CD4-positive, alpha-beta T cell treated with Interleukin-12 subunit alpha and Interleukin-12 subunit beta, for 1 hour (primary cell): ENCODE measurements at regions not wholly inside any gene's neighbourhood (a gene's known extent, or its start where the extent isn't known, plus 50 kb on each side); places are given as distances from the start of the nearest gene placed in this dataset.

ENCODE experiments used
- DNase-seq: peaks from one replicate; pipeline ENCODE4 v3.0.0-alpha.2; 2020

DNA sequence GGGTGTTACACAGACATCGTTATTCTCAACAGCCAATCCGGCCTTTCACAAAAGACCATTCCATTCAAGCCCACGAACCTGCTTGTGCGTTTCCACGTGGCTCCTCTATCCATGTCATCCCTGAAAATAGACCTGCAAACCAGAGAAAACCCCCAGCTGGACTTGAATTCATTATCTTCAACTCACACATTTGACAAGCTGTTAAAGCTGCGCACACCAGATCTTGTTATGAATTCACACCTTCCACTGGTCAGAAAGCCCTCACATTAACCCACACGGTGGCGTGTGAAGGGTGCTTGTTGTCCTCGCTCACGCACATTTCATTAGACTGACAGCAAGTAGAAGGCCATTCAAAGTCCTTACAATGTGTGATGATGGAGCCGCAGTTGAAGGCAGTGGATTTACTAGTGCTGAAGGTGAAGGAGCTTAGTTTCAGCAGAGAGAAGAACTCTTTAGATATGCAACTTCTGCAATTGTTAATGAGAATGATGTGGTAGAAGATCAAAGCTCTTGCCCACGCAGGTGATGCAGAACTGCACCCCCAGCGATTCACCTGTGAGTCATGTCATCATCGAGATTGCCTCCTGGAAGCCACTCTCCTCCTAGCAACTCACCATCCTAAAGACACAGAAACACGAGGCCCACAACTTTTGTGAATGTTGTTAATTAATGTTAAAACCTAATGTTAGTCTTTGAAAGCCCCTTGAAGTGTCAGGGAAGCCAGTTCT lies 224.8 kb upstream of the SOX11 start:
- no peak for DNase-seq

DNA sequence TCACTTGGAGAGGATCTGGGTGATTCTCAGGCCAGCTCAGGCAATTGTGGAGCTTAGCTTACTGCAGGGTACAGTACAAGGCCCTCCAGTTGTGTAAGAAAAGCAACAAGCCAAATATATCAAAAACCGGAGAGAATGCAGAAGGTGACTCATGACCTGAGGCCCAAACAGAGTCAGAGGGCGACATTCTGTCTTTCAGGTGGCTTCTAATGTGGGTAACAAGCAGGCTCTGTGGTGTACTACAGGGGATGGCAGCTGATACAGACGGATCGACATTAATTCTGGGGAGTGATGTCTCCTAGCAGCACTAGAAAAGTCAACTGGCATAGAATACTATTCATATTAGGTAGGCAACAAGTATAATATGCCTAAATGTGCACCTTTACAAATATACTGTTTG lies 219.5 kb upstream of the SOX11 start:
- DNase-seq, result no peak

DNA sequence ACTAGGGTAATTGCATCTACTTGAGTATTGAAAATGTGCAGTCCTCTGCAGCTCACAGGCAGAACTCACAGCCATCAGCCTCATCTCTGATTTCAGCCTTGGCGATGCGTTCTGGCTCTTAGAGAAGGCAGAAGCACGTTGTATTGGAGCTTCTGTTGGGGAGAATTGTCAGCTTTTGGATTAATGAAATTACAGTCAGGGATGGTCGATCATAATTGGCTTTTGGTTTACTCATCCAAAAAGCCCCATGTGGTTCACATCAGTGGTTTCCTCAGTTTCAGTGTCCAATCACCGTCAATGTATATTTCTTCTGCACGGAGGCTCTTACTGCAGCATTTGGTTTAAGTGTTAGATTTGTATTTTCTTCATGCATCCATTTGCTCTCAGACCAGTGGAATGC lies 218.5 kb upstream of the SOX11 start:
- no peak for DNase-seq

DNA sequence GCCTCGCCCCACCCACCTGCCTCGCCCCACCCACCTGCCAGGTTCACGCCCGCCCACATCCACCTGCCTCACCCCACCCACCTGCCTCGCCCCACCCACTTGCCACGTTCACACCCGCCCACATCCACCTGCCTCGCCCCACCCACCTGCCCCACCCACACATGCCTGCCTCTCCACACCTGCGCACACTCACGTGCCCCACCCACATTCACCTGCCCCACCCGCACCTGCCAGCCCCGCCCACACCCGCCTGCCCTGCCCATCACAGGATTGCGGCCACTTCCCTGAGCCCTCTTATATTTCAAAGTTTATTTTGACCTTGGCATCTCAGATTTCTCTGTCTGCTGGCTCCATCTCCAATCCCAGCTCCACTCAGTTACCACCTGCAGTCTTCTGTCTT lies 217.5 kb upstream of the SOX11 start:
- no peak for DNase-seq

DNA sequence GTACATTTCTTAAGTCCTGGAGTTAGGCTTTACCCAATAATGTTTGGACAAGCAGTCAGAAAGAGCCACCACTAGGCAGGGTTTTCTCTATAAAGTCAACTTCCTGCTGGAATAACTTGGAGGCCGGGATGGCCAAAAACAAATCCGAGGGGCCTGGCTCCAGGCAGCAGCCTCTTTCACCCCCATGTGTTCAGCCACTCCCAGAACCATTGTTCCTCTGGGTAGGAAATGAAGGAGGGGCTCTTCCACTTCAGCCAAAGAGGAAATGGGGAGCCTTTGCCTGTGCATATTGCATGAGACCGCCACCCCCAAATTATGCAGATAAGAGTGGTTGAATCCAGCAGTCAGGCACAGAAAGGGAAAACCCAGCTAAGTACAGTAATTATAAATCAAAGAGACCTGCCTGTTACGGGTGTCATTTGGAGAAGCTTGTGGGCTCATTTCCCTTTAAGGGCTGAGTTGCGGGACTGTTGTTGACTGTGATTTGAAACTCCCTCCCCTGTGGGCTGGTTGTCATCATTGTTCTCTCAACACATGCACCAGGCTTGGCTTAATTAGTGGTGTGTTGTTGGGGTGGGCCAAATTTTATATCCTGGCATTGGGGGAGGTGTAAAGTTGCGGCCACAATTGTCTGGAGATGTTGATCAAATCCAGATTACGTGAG lies 212.8 kb upstream of the SOX11 start:
- no peak for DNase-seq

DNA sequence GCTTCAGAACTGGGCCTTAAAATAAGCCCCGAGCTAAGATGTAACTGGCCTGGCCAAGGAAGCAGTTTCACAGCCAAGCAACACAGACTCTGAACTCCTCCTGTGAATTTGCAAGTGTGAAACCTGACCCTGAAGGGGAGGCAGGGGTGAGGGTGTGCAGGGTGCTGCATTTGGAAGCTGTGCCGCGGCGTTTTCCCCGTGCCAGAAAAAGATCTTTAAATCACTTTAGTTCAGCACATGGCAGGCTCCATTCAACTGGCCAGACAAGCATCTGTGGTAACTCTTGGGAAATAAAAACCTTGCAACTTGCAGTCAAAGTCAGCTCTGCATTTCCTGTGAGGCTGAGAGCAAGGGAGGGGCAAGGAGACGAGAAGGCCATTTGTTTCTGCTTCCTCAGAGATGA lies 209.3 kb upstream of the SOX11 start:
- no peak for DNase-seq

DNA sequence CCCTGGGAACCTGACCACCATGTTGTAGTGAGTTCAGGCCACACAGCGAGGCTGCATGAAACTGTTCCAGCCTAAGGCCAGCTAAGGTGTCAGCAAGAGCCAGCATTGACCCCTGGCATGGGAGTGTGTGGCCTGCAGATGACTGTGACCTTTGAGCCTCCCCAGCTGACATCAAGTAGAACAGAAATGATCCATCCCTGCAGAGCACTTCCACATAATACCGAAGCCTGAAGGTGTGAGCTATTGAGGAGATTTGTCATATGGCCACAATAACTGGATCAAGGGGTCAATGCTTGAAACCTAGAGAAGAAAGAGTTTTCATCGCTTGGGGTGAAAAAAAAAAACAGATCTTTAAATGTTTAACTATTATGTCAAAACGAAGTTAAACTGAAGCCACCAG lies 207.3 kb upstream of the SOX11 start:
- no peak for DNase-seq

DNA sequence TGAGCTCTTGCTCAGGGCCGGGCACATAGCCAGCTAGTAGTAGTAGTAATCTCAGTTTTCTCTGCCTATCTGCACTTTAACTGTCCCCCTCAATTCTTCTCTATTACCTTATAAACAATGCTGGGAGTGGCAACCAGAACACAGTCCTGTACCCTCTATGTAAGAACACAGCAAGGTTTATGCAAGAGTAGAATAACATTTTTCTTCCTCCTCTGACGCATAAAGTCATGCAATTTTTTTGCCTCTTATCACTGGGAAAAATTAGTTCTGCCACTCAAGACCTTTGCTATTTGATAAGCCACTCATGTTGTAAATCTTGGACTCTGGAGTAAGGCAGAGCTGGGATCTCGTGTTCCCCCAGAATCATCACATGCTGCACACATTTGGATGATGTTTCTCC lies 200.7 kb upstream of the SOX11 start:
- no peak for DNase-seq

DNA sequence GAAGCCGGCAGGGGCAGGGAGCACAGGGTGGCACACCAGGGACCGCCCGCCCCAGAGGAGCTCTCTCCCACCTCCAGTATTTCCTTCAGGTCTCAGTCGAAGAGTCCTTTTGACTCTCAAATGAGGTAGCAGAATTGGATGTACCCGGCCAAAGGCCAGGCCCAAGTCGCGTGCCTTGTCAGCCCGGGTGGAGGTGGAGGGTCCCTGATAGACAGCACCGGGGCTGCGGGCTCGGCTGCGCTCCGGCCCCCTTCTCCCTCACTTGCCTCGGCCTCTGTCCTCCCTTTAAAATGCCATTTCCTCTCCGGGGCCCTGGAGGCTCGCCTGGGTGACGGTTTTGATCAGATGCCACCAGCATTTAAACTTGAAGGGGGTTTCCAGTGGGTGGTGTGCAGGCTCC lies 198.9 kb upstream of the SOX11 start:
- no peak for DNase-seq

DNA sequence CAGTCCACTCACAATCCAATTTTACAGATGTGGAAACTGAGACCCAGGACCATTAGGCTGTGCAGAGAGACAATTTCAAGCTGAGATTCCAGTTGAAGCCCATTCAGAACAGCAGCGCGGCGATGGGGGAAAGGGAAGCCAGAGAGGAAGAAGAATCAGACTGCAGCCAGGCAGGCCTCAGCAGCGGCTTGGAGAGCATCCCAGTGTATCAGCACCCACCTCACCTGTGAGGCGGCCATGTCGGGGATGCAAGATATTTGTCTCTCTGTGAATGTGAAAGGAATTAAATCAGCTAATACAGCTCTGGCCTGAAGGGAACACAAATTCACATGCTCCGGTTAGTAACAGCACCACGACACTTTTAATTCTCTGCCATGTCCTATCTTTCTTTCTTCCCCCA lies 198.0 kb upstream of the SOX11 start:
- DNase-seq, result no peak

DNA sequence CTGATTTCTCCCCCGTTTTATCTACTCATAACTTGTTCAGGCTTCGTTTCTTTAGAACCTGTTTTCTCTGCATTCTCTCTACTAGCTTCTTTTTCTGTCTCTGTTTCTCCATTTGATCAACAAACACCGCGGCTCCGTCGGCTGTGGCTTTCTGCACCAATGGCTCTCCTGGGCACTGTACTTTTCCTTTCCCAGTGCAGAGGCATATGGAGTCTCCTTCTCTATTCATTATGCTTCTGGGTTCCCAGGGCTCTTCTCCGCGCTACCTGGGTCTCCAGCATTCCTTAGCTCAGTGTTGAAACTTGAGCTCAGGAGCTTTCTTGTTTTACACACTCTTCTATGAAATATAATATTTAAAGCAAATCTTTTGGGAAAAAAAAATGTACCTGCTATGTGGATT lies 196.6 kb upstream of the SOX11 start:
- DNase-seq, result no peak

DNA sequence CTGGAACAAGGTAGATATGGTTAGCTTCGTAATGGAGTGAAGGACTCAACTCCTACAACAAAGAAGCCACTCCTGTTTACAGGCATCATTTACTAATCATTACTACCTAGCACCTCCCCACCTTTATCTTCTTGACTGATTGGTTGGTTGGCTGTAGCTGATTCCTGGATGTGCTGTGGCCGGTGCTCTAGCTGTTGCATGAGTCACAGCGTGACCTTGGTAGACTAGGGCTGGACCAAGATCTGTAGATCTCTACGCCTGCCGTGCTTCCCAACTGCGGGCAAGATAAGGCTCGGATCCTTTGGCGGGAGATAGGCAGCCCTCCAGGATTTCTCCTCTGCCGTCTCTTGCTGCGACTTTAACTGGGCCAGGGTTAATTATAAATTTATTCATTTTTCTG lies 194.3 kb upstream of the SOX11 start:
- DNase-seq, result no peak

DNA sequence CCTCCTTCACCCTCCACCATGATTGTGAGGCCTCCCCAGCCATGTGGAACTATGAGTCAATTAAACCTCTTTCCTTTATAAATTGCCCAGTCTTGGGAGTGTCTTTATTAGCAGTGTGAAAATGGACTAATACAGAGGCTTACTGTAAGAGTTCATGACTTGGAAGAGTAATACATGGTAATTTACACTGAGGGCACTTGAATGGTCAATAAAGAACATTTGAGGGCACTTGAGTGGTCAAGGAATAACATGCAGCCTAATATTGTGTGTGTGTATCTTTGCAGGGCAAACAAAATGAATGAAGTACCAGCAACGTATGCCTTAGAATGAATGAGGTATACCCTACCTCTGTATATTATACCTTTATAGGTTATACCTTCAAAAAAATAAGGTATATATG lies 190.4 kb upstream of the SOX11 start:
- no peak for DNase-seq

DNA sequence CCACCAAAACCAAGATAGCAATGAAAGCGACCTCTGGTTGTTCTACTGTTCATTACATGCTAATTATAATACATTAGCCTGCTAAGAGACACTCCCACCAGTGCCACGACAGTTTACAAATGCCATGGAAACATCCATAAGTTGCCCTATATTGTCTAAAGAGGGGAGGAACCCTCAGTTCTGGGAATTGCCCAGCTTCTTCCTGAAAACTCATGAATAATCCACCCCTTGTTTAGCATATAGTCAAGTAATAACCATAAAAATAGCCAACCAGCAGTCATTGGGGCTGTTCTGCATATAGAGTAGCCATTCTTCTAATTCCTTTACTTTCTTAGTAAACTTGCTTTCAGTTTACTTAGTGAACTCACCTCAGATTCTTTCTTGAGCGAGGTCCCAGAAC lies 189.8 kb upstream of the SOX11 start:
- no peak for DNase-seq

DNA sequence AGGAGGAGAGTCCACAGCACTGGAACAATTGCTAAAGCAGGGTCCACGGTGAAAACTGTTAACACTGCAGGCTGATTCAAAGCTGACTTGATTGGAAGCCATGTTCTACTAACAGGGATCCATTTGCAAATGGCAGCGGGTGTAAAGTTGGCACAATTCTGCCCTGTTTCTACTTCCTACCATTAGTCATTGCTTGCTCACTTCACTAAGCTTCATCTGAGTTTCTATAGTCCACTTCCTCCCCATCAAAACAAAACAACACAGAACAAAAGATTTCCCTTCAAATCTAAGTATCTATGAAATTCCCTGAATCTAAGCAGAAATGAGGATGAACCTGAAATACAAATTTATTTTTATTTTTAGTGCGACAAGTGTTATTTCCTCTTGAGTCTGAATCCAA lies 187.4 kb upstream of the SOX11 start:
- DNase-seq, result no peak

DNA sequence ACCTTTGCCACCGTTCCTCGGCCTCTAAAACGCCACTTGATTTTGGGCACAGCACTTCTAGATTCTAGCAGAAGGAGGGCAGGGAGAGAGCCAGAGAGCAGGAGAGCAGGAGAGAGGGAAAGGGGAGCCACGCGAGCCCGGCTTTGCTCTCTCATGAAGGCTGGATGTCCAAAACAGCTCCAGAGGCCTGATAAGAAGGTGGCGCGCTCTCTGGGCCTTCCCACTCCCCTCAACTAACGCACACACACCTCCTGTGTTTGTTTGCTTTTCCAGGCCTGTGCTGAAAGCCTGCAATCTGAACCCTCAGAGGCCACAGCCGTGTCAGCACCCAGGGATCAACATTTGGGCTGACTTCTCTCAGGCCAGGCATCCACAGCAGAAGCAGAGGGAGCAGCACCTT lies 184.8 kb upstream of the SOX11 start:
- no peak for DNase-seq

DNA sequence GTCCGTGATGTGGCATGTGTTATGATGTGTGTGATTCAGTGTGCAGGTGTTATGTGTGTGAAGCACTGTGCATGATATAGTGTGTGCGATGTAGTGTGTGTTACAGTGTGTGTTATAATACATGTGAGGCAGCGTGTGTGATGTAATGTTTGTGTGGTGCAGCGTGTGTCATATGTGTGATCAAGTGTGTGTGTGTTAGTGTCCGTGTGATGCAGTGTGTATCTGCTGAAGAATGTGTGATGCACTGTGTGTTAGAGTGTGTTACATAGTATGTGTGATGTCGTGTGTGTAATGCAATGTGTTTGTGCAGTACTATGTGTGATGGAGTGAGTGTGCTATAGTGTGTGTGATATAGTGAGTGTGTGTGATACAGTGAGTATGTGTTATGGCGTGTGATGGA lies 182.8 kb upstream of the SOX11 start:
- no peak for DNase-seq

DNA sequence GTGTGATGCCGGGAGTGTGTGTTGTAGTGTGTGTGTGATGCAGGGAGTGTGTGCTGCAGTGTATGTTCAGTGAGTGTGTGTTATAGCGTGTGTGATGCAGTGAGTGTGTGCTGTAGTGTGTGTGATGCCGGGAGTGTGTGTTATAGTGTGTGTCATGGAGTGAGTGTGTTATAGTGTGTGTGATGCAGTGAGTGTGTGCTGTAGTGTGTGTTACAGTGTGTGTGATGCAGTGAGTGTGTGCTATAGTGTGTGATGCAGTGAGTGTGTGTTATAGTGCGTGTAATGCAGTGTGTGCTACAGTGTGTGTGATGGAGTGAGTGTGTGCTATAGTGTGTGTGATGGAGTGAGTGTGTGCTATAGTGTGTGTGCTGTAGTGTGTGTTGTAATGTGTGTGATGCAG lies 182.1 kb upstream of the SOX11 start:
- no peak for DNase-seq

DNA sequence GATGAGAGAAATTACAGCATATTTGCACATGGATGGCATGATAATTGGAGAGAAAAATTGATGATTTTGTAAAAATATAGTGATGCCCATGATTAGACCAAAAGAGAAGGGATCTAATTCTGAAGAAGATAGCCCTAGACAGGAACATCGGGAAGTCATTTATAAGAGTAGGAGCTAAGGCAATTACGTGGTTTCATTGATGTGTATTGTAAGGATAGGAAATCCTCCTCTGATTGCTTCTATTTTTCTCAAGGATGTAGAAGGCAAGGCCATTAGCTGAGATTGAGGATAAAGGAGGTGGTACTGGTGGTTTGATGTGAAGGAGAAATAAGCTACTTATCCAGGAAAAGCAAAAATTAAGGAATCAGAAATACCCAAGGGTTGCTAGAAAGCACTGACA lies 176.5 kb upstream of the SOX11 start:
- DNase-seq, result no peak

DNA sequence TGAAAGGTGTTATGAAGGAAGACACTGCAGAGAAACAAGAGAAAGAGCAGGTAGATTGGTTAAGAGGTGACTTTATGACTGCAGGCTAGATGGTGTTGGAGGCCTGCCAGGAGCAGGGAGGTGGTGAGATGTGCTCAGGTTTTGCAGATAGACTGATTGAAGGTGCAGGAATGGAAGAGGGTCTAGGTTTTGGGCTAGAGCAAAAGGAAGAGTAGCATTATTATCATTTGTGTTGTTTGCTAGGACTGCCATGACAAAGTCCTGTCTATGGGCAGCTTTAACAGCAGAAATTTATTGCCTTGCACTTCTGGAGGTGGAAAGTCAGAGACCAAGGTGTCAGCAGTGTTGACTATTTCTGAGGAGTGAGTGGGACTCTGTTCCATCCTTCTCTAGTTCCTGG lies 172.9 kb upstream of the SOX11 start:
- DNase-seq, result no peak

DNA sequence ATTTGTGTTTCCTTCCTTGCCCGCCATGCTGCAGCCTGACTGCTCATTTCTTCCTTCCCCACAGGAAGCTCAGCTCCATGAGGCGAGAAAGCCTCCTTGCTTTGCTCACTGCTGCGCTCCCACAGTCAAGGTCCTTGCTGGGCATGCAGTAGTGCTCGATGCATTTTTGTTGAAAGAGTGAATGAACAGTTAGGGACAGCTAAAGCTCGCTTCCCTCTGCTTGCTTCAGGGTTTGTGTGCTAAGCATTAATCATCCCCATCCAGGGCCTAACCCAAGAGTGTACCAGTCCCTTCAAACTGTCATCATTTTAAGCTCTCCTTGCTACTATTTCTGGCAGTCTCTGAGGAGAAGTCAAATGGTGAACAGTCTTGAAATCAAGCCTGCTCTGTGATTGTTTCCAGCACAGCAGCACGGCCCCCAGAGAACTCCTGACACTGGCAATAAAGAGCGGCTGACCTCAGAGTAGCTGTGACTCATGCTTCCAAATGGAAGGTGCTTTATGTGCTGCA lies 171.7 kb upstream of the SOX11 start:
- DNase-seq, result no peak

DNA sequence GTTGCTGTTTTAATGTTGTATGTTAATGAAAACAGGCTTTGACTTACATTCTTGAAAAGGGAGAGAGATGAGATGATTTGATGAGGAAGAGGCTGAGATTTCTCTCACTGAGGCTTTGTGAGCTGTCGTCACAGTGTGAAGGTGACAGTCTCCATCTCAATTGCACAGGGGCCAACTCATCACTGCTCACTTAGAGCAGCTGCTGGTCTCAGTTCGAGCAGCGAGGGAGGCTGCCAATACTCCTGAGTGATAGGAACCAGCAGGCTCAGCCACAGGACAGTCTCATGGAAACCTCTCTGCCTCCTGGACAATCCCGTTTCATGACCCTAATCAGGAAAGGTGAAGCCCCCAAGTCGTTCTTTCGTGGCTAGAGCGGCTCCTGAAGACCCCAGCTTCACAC lies 170.7 kb upstream of the SOX11 start:
- no peak for DNase-seq

DNA sequence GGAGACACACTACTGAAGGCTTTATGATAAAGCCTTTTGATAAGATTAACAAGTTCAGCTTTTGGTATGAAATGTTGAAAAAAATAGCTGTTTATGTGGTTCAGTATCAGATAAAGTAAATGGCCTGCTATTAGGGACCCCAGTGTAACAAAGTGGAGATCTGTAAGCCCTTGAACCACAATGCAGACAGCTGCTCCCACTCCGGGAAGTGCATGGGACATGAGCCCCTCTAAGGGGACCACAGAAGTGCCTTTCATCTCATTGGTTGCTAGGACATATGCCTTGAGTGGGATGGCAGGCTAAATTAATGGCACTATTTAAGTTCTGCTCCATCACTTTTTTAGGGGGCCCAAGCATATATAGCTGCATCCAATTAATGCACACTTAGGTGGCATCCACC lies 167.6 kb upstream of the SOX11 start:
- no peak for DNase-seq

DNA sequence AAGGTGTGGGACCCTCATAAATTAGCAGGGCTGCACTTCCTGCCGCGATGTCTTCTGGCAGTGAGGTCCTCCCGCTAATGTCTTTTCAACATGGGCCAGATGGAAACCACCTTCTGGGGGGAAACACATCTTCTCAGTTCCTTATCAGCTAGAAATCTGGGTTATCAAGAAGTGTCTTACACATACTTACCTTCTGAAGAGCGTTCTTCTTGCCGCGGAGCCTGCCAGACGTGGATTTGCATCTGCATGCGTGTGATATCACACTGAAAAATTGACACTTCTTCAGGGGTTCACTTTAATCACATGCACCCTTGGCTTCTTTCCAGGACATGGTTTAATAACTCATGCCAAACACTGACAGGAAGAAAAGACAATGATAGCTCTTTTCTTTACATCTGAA lies 163.5 kb upstream of the SOX11 start:
- no peak for DNase-seq
